GM12878 (cell line): ENCODE measurements at regions not wholly inside any gene's neighbourhood (a gene's known extent, or its start where the extent isn't known, plus 50 kb on each side); places are given as distances from the start of the nearest gene placed in this dataset.

Experiments
- CBX5 ChIP-seq: sonication (generic); IDR thresholded peaks from 2 replicates; pipeline ENCODE4 v1.6.1; 2016; ENCODE audit warnings: low read depth, moderate library complexity, mild to moderate bottlenecking, inconsistent platforms
- DPF2 ChIP-seq: fragments of 450-650 bp; IDR thresholded peaks from 2 replicates; pipeline ENCODE4 v1.6.1; 2017; ENCODE audit warnings: mild to moderate bottlenecking
- EP300 ChIP-seq, 2 experiments: fragments of 150-350 bp in 1 of 2; IDR thresholded peaks; 2 replicates each; pipeline ENCODE4 v1.6.1; 2011 to 2012; ENCODE audit warnings: low read depth in 2 of 2, low read length in 2 of 2, borderline replicate concordance in 1 of 2, improper control_type of control experiment in 1 of 2, inconsistent platforms in 1 of 2; ENCODE audit not compliant: control insufficient read depth in 1 of 2
- GATAD2B ChIP-seq: fragments of 450-650 bp; conservative IDR thresholded peaks from 2 replicates; pipeline ENCODE4 v1.6.1; 2017; ENCODE audit warnings: low read depth, mild to moderate bottlenecking, moderate library complexity
- HDAC2 ChIP-seq: fragments of 200-600 bp; sonication (generic); IDR thresholded peaks from 2 replicates; pipeline ENCODE4 v1.6.1; 2017
- KDM1A ChIP-seq: fragments of 200-600 bp; sonication (generic); IDR thresholded peaks from 2 replicates; pipeline ENCODE4 v1.6.1; 2016; ENCODE audit warnings: borderline replicate concordance
- KLF5 ChIP-seq: fragments of 450-650 bp; IDR thresholded peaks from 2 replicates; pipeline ENCODE4 v1.6.1; 2014; ENCODE audit warnings: mild to moderate bottlenecking; ENCODE audit not compliant: partially characterized antibody
- NFYB ChIP-seq: IDR thresholded peaks from 2 replicates; pipeline ENCODE4 v1.6.1; 2011; ENCODE audit warnings: low read depth, mild to moderate bottlenecking, low read length, improper control_type of control experiment, moderate library complexity; ENCODE audit not compliant: insufficient read depth
- PAX8 ChIP-seq: fragments of 450-650 bp; IDR thresholded peaks from 2 replicates; pipeline ENCODE4 v1.6.1; 2017; ENCODE audit warnings: mild to moderate bottlenecking, moderate library complexity
- POLR2A ChIP-seq: IDR thresholded peaks from 2 replicates; pipeline ENCODE4 v1.6.1; 2011; ENCODE audit warnings: low read depth, mild to moderate bottlenecking, low read length
- RAD51 ChIP-seq: fragments of 450-650 bp; IDR thresholded peaks from 2 replicates; pipeline ENCODE4 v1.6.1; 2016; ENCODE audit warnings: moderate library complexity, mild to moderate bottlenecking, inconsistent platforms
- RB1 ChIP-seq: fragments of 450-650 bp; formaldehyde crosslinking; IDR thresholded peaks from 2 replicates; pipeline ENCODE4 v1.6.1; 2017; ENCODE audit warnings: mild to moderate bottlenecking, borderline replicate concordance
- TF ChIP-seq, protein P1 (sequence below), 3 experiments: IDR thresholded peaks in 2 of 3; conservative IDR thresholded peaks in 1 of 3; 2 replicates each; pipeline ENCODE4 v1.5.1; 2011; ENCODE audit warnings: low read depth in 3 of 3, low read length in 3 of 3, mild to moderate bottlenecking in 3 of 3, control low read depth in 2 of 3, moderate library complexity in 2 of 3, inconsistent platforms in 1 of 3, mixed read lengths in 1 of 3; ENCODE audit not compliant: control insufficient read depth in 2 of 3, insufficient read depth in 1 of 3; ENCODE audit errors: extremely low read depth in 1 of 3

DNA sequence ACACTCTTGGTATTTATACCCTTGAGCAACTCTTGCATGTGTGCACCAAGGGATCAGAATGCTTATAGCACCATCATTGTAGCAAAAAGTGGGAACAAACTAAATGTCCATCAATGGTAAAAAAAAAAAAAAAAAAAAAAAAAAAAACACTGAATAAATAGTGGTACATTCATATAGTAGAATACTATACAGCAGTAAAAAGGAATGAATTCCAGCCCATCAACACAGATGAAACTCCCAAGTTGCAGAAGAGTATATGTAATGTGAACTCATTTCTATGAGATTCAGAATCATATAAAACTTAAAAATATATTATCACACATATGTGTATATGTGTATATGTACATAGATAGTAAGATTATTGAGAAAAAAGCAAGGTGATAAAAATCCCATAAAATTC is 291.6 kb downstream of the CLIC5 start:
- TF ChIP-seq, protein P1, sequence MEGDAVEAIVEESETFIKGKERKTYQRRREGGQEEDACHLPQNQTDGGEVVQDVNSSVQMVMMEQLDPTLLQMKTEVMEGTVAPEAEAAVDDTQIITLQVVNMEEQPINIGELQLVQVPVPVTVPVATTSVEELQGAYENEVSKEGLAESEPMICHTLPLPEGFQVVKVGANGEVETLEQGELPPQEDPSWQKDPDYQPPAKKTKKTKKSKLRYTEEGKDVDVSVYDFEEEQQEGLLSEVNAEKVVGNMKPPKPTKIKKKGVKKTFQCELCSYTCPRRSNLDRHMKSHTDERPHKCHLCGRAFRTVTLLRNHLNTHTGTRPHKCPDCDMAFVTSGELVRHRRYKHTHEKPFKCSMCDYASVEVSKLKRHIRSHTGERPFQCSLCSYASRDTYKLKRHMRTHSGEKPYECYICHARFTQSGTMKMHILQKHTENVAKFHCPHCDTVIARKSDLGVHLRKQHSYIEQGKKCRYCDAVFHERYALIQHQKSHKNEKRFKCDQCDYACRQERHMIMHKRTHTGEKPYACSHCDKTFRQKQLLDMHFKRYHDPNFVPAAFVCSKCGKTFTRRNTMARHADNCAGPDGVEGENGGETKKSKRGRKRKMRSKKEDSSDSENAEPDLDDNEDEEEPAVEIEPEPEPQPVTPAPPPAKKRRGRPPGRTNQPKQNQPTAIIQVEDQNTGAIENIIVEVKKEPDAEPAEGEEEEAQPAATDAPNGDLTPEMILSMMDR (IDR thresholded peaks at IDR 0.05 in 2 of 3, conservative IDR thresholded peaks at IDR 0.05 in 1 of 3; ENCODE audit: control insufficient read depth in 2 of 3, extremely low read depth in 1 of 3, insufficient read depth in 1 of 3, low read depth in 3 of 3, low read length in 3 of 3) = no peak
- TF ChIP-seq CBX5 (no peak), NFYB (no peak), GATAD2B (no peak), RAD51 (no peak), DPF2 (no peak), HDAC2 (no peak), POLR2A (no peak), EP300 (IDR thresholded peaks at IDR 0.05; ENCODE audit: borderline replicate concordance in 1 of 2, control insufficient read depth in 1 of 2, low read depth in 2 of 2, low read length in 2 of 2) (no peak), KLF5 (no peak), PAX8 (no peak), KDM1A (no peak), RB1 (no peak)
